ENCODE measurements at regions not wholly inside any gene's neighbourhood (a gene's known extent, or its start where the extent isn't known, plus 50 kb on each side); places are given as distances from the start of the nearest gene placed in this dataset.
A peak's percentile ranks its signal among the peaks of the same experiment; 100 is the strongest.
"Not testable (repeated sequence)": the region's sequence is repeated elsewhere in the genome, so short reads cannot be mapped to it uniquely, and the experiment has no call there.

- DNase-seq: peak; percentile 13
- in situ Hi-C loops (cut with HindIII; ENCODE audit: low pct_ligation_motif_present, low pct_unique_long_range_greater_than_20kb, low sequenced_read_pairs): no loop called here
Observed at GRCh38 chr2:195202163-195202845, 454.7 kb upstream of the SLC39A10 start.

DNA sequence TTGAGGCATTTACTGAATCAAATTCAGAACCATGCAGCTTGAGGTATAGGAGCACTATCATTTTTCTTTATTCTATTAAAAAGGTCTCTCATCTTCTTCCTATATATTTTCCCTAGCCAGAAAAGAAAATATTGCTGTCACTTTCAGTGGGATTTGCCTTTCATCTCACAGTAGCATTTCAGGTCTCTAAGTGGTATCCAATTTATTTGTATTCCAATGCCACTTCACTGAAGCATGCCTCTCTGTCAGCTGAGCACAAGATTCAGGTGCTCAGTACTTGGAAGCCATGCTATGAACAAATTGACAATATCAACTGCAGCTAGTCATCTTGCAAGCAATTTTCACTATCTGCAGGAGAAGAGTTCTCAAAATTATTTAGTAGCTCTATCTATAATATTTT is 457.2 kb upstream of the SLC39A10 start:
- DNase-seq: no peak
- in situ Hi-C loops (cut with HindIII; ENCODE audit: low pct_ligation_motif_present, low pct_unique_long_range_greater_than_20kb, low sequenced_read_pairs): no loop called here

DNA sequence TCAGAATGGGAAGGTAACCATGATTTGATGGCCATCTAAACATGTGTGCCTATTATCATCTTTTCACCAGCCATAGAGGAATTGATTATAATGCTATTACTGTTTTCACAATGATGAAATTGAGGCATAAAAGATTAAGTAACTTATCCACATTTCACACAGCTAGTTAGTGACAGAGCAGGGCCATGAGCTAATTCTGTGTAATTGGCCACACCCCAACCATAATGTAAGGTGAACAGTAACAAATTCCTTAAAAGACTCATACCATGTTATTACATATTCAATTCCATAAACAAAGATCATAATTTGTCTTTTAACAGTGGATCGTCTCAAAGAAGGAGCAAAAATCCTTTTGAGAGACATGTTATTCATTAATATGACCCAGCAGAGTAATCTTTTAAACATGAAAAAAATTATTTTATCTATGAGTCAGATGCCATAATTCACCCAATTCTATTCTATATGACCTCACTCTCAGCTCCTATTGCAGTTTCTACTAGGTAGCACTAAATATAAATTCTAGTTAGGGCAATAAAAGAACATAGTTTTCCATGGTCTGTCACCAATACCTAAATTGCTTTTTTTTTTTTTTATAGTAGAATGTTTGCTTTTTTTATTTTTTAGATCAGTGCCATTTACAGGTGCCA is 475.8 kb upstream of the SLC39A10 start:
- in situ Hi-C loops (cut with HindIII; ENCODE audit: low pct_ligation_motif_present, low pct_unique_long_range_greater_than_20kb, low sequenced_read_pairs): no loop called here
- DNase-seq: no peak

- in situ Hi-C loops (cut with HindIII; ENCODE audit: low pct_ligation_motif_present, low pct_unique_long_range_greater_than_20kb, low sequenced_read_pairs): no loop called here
Observed at GRCh38 chr2:195168369-195168768, 488.7 kb upstream of the SLC39A10 start.

DNA sequence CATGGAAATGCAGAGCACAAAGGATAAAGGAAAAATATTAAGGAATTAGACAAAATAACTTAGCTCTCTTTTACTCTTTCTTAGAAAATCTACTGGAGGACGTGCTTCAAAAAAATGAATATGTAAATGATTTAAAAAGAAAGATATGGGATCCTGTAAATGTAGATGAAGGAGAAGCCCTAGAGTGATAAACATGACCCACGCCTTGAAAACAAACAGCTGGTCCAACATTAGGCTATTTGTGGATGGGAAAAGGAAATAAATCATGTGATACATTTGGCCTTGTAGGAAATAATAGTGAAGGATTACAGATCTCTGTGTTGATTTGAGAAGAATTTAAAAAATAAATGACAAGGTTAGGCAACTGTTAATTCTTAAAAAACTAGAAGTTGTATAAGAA is 492.1 kb upstream of the SLC39A10 start:
- DNase-seq: no peak
- in situ Hi-C loops (cut with HindIII; ENCODE audit: low pct_ligation_motif_present, low pct_unique_long_range_greater_than_20kb, low sequenced_read_pairs): no loop called here

More at GRCh38 chr2:195168369-195168768, 488.7 kb upstream of the SLC39A10 start:
- DNase-seq: no peak

DNA sequence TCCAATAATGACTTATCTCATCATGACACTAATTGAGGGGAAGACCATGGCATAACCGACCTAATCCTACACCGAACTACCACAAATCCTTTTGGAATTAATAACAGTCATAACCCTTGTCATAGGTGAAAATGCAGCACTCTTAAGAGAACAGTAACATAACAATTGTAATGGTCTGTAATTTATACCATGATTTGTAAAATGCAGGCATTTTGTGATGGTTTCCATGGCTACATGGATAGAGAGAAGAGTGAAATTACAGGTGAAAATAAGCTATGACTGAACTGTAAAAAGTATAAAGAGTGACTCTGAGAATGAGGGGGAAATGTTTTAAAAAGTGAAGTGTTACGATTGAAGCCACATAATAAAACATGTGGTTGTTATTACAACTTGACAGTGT is 494.1 kb upstream of the SLC39A10 start:
- in situ Hi-C loops (cut with HindIII; ENCODE audit: low pct_ligation_motif_present, low pct_unique_long_range_greater_than_20kb, low sequenced_read_pairs): no loop called here
- DNase-seq: no peak

GRCh38 chr2:195162194-195162593 is 494.8 kb upstream of the SLC39A10 start:
- no peak for DNase-seq
- in situ Hi-C loops (cut with HindIII; ENCODE audit: low pct_ligation_motif_present, low pct_unique_long_range_greater_than_20kb, low sequenced_read_pairs): no loop called here

DNA sequence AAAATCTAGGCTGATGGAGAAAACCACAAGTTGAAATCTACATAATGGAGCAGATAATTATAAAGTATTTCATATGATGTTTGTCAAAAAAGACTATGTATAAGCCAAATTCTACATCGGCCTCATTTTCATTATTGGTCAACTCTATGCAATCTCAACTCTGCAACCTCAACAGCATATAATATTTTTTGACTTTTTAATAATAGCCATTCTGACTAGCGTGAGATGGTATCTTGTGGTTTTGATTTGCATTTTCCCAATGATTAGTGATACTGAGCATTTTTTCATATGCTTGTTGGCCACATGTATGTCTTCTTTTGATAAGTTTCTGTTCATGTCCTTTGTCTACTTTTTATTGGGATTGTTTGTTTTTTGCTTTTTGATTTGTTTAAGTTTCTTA is 496.1 kb upstream of the SLC39A10 start:
- no peak for DNase-seq
- in situ Hi-C loops (cut with HindIII; ENCODE audit: low pct_ligation_motif_present, low pct_unique_long_range_greater_than_20kb, low sequenced_read_pairs): no loop called here

DNA sequence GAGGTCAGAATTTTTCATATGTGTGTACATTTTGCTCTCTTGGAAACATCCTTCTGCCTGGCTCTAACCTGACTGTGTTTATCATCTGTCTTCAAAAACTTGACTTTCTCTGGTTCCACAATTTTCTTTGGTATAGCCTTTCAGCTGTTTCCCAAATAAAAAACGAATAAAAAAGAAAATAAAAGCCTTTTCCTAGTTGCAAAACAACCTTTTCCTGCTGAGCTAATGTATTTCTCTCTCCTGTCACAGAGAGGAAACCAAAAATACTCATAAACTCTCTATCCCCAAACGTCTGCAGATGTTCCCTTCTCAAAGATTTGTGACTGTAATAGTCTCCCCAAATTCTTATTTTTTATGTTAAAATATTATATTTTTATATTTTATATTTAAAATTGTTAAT is 505.3 kb upstream of the SLC39A10 start:
- in situ Hi-C loops (cut with HindIII; ENCODE audit: low pct_ligation_motif_present, low pct_unique_long_range_greater_than_20kb, low sequenced_read_pairs): no loop called here
- no peak for DNase-seq

DNA sequence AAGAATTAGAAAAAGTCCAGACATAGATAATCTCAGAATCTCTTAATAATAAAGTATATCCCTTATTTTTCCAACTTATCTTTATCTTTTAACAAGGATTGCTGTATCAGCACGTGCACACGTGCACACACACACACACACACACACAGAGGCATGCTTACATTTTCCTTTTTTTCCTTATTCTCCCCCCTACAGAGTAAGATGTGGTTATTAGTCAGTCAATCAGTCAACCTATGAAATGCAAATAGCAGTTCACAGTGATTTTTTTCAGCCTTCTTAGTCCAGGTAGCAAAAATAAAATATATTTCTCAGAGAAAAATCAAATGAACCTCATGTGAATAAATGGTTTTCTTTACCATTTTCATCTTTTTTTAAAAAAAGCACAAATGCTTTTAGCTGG is 506.2 kb upstream of the SLC39A10 start:
- no peak for DNase-seq
- in situ Hi-C loops (cut with HindIII; ENCODE audit: low pct_ligation_motif_present, low pct_unique_long_range_greater_than_20kb, low sequenced_read_pairs): no loop called here

- in situ Hi-C loops (cut with HindIII; ENCODE audit: low pct_ligation_motif_present, low pct_unique_long_range_greater_than_20kb, low sequenced_read_pairs): no loop called here
- DNase-seq: no peak
Observed at GRCh38 chr2:195148004-195148403, 509.0 kb upstream of the SLC39A10 start.

GRCh38 chr2:195146761-195147541 is 510.1 kb upstream of the SLC39A10 start:
- in situ Hi-C loops (cut with HindIII; ENCODE audit: low pct_ligation_motif_present, low pct_unique_long_range_greater_than_20kb, low sequenced_read_pairs): no loop called here
- no peak for DNase-seq

DNA sequence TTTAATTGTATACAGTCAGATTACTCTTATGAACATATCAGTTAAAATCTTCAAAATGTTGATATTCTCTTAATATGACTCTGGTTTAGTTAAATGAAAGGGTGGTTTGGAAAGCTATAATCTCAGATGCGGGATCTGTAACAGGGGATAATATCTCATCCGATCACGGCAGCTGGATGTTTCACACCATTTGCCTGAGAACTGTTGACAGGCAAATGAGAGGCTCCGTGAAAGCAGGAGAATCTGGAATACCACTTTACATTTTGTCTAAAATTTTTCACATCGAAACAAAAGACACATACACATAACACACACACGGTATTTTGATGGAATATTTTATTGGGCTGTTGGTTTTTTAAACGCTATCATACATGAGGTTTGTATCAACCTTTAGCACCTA is 518.6 kb upstream of the SLC39A10 start:
- DNase-seq: no peak
- in situ Hi-C loops (cut with HindIII; ENCODE audit: low pct_ligation_motif_present, low pct_unique_long_range_greater_than_20kb, low sequenced_read_pairs): no loop called here

GRCh38 chr2:195125889-195126288 is 531.1 kb upstream of the SLC39A10 start:
- in situ Hi-C loops (cut with HindIII; ENCODE audit: low pct_ligation_motif_present, low pct_unique_long_range_greater_than_20kb, low sequenced_read_pairs): not testable (repeated sequence)

DNA sequence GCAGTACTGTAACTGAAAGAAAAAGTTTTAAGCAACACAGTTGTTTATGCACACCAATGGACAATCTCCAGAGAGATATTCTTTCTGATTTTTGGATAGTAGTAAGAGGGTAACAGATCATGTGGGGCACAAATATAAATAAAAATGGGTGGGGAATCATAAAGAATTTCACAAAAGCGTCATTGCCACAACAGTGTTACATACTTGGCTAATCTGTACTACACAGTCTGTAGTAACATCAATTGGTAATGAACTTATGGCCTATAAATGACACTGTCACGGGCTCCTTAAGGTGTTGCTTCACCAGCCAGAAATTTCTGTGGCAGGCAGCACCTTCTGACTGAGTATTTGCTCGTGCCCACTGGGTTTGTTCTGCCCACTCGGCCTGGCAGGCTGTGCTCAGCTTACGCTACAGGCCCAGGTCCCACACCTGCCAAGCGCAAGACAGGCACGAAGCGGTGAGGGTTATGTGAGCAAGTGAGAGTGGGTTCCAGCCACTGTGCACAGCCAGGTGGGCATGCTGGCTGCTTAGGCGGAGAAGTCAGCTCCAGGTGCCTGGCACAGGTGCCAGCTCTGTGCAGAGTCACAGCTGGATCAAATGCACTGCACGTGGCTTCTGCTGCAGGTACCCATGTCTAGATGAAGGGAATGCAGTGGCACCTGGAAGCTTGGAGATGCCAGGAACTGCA is 532.5 kb upstream of the SLC39A10 start:
- no peak for DNase-seq
- in situ Hi-C loops (cut with HindIII; ENCODE audit: low pct_ligation_motif_present, low pct_unique_long_range_greater_than_20kb, low sequenced_read_pairs): no loop called here

More at GRCh38 chr2:195125889-195126288, 531.1 kb upstream of the SLC39A10 start:
- not testable (repeated sequence) for DNase-seq

GRCh38 chr2:195122653-195123052 is 534.4 kb upstream of the SLC39A10 start:
- no peak for DNase-seq
- in situ Hi-C loops (cut with HindIII; ENCODE audit: low pct_ligation_motif_present, low pct_unique_long_range_greater_than_20kb, low sequenced_read_pairs): no loop called here

GRCh38 chr2:195121341-195121740 is 535.7 kb upstream of the SLC39A10 start:
- no peak for DNase-seq
- in situ Hi-C loops (cut with HindIII; ENCODE audit: low pct_ligation_motif_present, low pct_unique_long_range_greater_than_20kb, low sequenced_read_pairs): no loop called here

- DNase-seq: no peak
- in situ Hi-C loops (cut with HindIII; ENCODE audit: low pct_ligation_motif_present, low pct_unique_long_range_greater_than_20kb, low sequenced_read_pairs): no loop called here
Observed at GRCh38 chr2:195119231-195119630, 537.8 kb upstream of the SLC39A10 start.

DNA sequence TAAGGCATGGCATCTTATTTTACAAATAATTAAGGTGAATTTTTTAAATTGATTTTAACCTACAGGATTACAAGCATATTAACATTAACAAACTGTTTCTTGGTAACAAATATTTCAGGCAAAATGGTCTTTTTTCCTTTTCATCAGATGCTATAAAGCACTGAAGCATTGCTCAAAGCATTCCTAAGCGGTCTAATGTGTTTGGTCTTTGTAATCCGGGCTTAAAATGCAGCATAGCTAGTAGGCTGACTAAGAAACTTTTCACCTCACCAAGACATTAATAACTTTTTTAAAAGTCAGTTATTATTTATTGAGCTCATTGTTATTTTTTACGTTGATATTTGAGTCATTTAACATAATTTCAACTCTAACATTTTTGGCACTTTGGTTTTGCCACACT is 538.8 kb upstream of the SLC39A10 start:
- DNase-seq: no peak
- in situ Hi-C loops (cut with HindIII; ENCODE audit: low pct_ligation_motif_present, low pct_unique_long_range_greater_than_20kb, low sequenced_read_pairs): no loop called here

Data from ACHN (cell line).